ENCODE measurements at regions not wholly inside any gene's neighbourhood (a gene's known extent, or its start where the extent isn't known, plus 50 kb on each side); places are given as distances from the start of the nearest gene placed in this dataset.

DNA sequence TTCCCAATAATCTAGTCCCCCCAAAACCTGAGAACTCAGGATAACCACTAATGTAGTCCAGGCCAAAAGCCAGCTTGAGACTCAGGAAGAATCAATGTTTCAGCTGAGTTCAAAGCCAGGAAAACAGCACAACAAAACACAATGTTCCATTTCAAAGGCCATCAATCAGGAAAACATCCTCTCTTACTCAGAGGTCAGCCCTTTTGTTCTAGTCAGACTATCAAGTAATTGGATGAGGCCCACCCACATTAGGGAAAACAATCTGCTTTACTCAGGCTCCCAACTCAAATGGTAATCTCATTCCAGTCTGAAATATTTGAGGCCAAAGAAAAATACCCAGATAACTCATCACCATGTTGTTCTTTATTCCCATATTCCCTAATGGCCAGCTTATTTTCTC is 152.2 kb downstream of the SDHAF3 start:
- TF ChIP-seq, protein P1, sequence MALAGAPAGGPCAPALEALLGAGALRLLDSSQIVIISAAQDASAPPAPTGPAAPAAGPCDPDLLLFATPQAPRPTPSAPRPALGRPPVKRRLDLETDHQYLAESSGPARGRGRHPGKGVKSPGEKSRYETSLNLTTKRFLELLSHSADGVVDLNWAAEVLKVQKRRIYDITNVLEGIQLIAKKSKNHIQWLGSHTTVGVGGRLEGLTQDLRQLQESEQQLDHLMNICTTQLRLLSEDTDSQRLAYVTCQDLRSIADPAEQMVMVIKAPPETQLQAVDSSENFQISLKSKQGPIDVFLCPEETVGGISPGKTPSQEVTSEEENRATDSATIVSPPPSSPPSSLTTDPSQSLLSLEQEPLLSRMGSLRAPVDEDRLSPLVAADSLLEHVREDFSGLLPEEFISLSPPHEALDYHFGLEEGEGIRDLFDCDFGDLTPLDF (CRISPR knock-in tag; IDR thresholded peaks at IDR 0.05): no peak
- no peak for TF ChIP-seq ESRRA (CRISPR knock-in tag; IDR thresholded peaks at IDR 0.05; ENCODE audit: borderline replicate concordance)
- TF ChIP-seq ZNF281 (CRISPR knock-in tag; IDR thresholded peaks at IDR 0.05): no peak
- TF ChIP-seq, protein P2, sequence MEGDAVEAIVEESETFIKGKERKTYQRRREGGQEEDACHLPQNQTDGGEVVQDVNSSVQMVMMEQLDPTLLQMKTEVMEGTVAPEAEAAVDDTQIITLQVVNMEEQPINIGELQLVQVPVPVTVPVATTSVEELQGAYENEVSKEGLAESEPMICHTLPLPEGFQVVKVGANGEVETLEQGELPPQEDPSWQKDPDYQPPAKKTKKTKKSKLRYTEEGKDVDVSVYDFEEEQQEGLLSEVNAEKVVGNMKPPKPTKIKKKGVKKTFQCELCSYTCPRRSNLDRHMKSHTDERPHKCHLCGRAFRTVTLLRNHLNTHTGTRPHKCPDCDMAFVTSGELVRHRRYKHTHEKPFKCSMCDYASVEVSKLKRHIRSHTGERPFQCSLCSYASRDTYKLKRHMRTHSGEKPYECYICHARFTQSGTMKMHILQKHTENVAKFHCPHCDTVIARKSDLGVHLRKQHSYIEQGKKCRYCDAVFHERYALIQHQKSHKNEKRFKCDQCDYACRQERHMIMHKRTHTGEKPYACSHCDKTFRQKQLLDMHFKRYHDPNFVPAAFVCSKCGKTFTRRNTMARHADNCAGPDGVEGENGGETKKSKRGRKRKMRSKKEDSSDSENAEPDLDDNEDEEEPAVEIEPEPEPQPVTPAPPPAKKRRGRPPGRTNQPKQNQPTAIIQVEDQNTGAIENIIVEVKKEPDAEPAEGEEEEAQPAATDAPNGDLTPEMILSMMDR (IDR thresholded peaks at IDR 0.05): no peak
- TF ChIP-seq, protein P3, sequence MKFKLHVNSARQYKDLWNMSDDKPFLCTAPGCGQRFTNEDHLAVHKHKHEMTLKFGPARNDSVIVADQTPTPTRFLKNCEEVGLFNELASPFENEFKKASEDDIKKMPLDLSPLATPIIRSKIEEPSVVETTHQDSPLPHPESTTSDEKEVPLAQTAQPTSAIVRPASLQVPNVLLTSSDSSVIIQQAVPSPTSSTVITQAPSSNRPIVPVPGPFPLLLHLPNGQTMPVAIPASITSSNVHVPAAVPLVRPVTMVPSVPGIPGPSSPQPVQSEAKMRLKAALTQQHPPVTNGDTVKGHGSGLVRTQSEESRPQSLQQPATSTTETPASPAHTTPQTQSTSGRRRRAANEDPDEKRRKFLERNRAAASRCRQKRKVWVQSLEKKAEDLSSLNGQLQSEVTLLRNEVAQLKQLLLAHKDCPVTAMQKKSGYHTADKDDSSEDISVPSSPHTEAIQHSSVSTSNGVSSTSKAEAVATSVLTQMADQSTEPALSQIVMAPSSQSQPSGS (CRISPR knock-in tag; IDR thresholded peaks at IDR 0.05; ENCODE audit: borderline replicate concordance, low read depth): no peak
- TF ChIP-seq, protein P4, sequence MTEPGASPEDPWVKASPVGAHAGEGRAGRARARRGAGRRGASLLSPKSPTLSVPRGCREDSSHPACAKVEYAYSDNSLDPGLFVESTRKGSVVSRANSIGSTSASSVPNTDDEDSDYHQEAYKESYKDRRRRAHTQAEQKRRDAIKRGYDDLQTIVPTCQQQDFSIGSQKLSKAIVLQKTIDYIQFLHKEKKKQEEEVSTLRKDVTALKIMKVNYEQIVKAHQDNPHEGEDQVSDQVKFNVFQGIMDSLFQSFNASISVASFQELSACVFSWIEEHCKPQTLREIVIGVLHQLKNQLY (CRISPR knock-in tag; IDR thresholded peaks at IDR 0.05): no peak
- TF ChIP-seq TEAD4 (CRISPR knock-in tag; IDR thresholded peaks at IDR 0.05): no peak
- no peak for TF ChIP-seq USF2 (CRISPR knock-in tag; IDR thresholded peaks at IDR 0.05)
- TF ChIP-seq IRF1 (CRISPR knock-in tag; IDR thresholded peaks at IDR 0.05): no peak

All from WTC11 (cell line).